ENCODE measurements at regions not wholly inside any gene's neighbourhood (a gene's known extent, or its start where the extent isn't known, plus 50 kb on each side); places are given as distances from the start of the nearest gene placed in this dataset.

DNA sequence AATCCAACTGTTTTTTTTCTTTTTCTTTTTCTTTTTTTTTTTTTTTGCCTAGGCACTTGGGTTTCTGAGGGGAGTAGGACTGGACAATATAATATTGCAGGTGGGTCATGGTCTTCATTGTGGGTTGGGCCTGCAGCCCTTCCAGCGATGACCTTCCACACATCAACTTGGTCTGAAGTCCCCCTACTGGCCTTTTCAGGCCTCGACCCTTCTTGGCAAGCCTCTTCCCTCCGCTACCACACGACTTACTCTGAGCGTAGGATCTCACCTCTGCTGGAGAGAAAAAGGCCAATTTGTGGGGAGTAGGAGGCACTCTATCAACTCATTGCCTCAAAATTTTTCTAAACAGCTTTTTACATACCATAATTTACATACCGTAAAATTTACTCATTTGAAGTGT, 51.1 kb upstream of the GRIK3 start:
- Histone ChIP-seq H3K27me3 (no peaks in the 10 kb centered on the region), H3K9me3 (no peaks in the 10 kb centered on the region), H3K4me1 (ENCODE audit: insufficient read depth) (no peaks in the 10 kb centered on the region), H3K36me3 (no peaks in the 10 kb centered on the region), H3K4me3 (no peak overlapping the region), H3K27ac (no peak overlapping the region)
- intact Hi-C loops (cut with DNase I): no loop called here
- TF ChIP-seq EP300 (IDR thresholded peaks at IDR 0.05) (no peak), POLR2A (IDR thresholded peaks at IDR 0.05) (no peak)
- TF ChIP-seq, protein P1, sequence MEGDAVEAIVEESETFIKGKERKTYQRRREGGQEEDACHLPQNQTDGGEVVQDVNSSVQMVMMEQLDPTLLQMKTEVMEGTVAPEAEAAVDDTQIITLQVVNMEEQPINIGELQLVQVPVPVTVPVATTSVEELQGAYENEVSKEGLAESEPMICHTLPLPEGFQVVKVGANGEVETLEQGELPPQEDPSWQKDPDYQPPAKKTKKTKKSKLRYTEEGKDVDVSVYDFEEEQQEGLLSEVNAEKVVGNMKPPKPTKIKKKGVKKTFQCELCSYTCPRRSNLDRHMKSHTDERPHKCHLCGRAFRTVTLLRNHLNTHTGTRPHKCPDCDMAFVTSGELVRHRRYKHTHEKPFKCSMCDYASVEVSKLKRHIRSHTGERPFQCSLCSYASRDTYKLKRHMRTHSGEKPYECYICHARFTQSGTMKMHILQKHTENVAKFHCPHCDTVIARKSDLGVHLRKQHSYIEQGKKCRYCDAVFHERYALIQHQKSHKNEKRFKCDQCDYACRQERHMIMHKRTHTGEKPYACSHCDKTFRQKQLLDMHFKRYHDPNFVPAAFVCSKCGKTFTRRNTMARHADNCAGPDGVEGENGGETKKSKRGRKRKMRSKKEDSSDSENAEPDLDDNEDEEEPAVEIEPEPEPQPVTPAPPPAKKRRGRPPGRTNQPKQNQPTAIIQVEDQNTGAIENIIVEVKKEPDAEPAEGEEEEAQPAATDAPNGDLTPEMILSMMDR (IDR thresholded peaks at IDR 0.05): no peak
- WGBS, 3 donors: 41 to 57% (median 44%) methylated on average over 6 of the region's 6 CpGs
- DNase-seq: no peak

DNA sequence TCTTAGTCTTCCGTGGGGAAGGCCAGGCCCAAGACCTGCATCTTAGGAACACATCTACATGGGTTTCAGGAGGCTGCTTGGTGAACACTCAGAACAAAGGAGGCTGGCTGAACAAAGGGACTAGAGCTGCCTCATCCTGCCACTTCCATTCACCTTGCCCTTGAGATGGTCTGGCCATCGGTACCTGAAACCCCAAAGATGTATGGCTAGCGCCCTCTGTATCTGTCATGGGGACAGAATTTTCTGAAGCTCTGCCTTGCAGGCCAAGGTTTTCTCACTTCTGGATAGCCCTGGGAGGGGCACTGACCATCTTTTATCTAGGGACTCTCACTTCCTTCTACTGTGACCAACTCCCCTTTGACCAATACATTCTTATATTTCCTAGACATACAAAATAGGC, 55.4 kb upstream of the GRIK3 start:
- intact Hi-C loops (cut with DNase I): no loop called here
- Histone ChIP-seq H3K36me3 (no peaks in the 10 kb centered on the region), H3K27ac (no peak overlapping the region), H3K4me3 (no peak overlapping the region), H3K4me1 (ENCODE audit: insufficient read depth) (no peaks in the 10 kb centered on the region), H3K9me3 (no peaks in the 10 kb centered on the region), H3K27me3 (no peaks in the 10 kb centered on the region)
- DNase-seq: no peak
- TF ChIP-seq POLR2A (IDR thresholded peaks at IDR 0.05) (no peak), EP300 (IDR thresholded peaks at IDR 0.05) (no peak)
- TF ChIP-seq, protein P1 (IDR thresholded peaks at IDR 0.05): no peak
- WGBS, 3 donors: 66 to 82% (median 69%) methylated on average over 3 of the region's 3 CpGs

DNA sequence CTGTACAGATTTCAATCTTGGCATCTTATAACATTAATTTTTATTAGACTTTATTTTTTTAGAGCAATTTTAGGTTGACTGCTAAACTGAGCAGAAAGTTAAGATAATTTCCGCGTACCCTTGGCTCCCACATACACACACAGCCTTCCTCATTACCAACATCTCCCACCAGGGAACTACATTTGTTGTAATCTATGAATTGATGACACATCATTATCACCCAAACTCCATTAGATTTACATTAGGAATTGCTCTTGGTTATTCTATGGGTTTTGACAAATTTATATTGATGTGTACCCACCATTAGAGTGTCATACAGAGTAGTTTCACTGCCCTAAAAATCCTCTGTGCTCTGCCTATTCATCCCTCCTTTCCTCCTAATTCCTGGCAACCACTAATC, 56.4 kb upstream of the GRIK3 start:
- intact Hi-C loops (cut with DNase I): no loop called here
- no peaks in the 10 kb centered on the region for H3K27me3 ChIP-seq
- H3K9me3 ChIP-seq: no peaks in the 10 kb centered on the region
- H3K4me3 ChIP-seq: no peak overlapping the region
- DNase-seq: no peak
- no peaks in the 10 kb centered on the region for H3K36me3 ChIP-seq
- no peak overlapping the region for H3K27ac ChIP-seq
- 87 to 90% (median 90%) methylated on average over 2 of the region's 2 CpGs for WGBS, 3 donors
- H3K4me1 ChIP-seq (ENCODE audit: insufficient read depth): no peaks in the 10 kb centered on the region
- TF ChIP-seq, protein P1 (IDR thresholded peaks at IDR 0.05): no peak
- TF ChIP-seq POLR2A (IDR thresholded peaks at IDR 0.05) (no peak), EP300 (IDR thresholded peaks at IDR 0.05) (no peak)

DNA sequence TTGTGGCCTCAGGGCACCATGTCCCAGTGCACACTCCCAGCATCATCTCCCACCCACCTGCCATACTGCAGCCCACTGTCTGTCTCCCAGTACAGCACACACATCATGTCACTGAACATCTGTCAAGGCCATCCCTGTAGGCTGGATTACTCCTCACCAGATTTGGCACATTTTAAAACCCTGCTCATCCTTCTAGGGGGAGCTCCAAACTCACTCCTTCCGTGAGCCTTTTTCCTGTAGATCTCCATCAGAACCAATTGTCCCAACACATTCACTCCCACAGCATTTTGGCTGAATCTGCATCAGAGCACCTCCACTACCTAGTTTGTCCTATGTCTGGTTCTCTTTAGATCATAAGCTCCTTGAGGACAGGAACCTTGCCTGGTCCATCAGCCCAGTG, 58.6 kb upstream of the GRIK3 start:
- H3K27ac ChIP-seq: no peak overlapping the region
- intact Hi-C loops (cut with DNase I): no loop called here
- no peaks in the 10 kb centered on the region for H3K36me3 ChIP-seq
- TF ChIP-seq EP300 (IDR thresholded peaks at IDR 0.05) (no peak), POLR2A (IDR thresholded peaks at IDR 0.05) (no peak)
- TF ChIP-seq, protein P1 (IDR thresholded peaks at IDR 0.05): no peak
- no peaks in the 10 kb centered on the region for H3K4me1 ChIP-seq (ENCODE audit: insufficient read depth)
- DNase-seq: no peak
- no peaks in the 10 kb centered on the region for H3K27me3 ChIP-seq
- 32 to 63% (median 35%) methylated on average over 1 of the region's 1 CpG for WGBS, 3 donors
- no peak overlapping the region for H3K4me3 ChIP-seq
- no peaks in the 10 kb centered on the region for H3K9me3 ChIP-seq

DNA sequence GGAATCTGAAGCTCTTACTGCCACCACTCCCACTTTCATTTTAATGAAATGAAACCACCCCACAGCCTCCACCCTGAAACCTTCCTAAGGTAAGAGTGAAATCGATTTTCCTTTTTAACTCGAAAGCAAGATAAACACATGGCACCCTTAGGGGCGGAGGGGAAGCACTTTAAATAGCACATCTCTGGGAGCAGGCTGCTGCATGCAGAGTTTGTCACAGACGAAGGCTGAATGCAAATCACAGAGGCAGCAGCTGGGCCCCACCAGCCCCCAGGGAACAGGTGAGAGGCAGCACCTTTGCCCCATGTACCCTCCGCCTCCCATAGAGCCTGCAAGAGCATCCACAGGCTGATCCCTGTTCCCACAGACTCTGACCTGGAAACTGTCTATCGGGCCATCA, 60.0 kb upstream of the GRIK3 start:
- TF ChIP-seq, protein P1 (IDR thresholded peaks at IDR 0.05): no peak
- TF ChIP-seq EP300 (IDR thresholded peaks at IDR 0.05): no peak
- no peak for TF ChIP-seq POLR2A (IDR thresholded peaks at IDR 0.05)
- DNase-seq: no peak
- Histone ChIP-seq H3K36me3 (no peaks in the 10 kb centered on the region), H3K9me3 (no peaks in the 10 kb centered on the region), H3K4me1 (ENCODE audit: insufficient read depth) (no peaks in the 10 kb centered on the region), H3K27me3 (no peaks in the 10 kb centered on the region), H3K27ac (no peak overlapping the region), H3K4me3 (no peak overlapping the region)
- intact Hi-C loops (cut with DNase I): no loop called here
- 52 to 67% (median 59%) methylated on average over 6 of the region's 6 CpGs for WGBS, 3 donors
